ENCODE measurements at regions not wholly inside any gene's neighbourhood (a gene's known extent, or its start where the extent isn't known, plus 50 kb on each side); places are given as distances from the start of the nearest gene placed in this dataset.

DNA sequence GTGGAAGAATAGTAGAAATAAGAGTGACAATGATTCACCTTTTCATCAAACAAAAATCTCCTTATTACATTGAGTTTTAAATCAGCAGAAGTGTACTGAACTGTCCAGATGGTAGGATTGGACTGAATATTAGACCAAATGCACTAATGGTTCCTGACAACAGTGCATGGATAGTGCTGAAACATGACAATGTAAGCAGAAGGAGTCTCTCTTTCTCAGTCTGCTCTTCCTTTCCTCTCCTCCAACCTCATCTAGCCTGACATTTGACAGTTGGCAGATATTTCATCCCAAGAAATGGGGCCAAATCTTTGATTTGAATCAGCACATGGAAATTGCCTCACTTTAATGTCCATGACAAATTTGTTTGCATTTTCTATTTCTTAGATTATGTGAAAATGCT, 225.1 kb upstream of the PLSCR5 start:
- no peak for DNase-seq

GRCh38 chr3:146827836-146828235, 222.7 kb upstream of the PLSCR5 start:
- DNase-seq: no peak

DNA sequence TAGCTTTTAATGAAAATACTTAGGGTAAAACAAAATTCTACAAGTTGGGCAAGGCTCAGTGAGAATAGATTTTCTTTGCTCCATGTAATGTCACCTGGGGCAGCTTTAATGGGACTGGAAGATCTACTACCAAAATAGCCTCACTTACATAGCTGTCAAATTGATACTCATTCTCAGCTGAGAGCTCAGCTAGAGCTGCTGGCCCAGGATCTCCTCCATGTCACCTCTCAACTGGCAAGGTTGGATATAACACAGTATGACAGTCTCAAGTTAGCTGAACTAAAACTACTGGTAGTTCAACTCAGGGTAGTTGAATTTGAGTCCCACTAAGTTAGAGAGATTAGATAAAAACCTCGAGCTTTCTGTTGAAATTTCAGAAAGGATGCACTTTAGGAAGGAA, 218.5 kb upstream of the PLSCR5 start:
- no peak for DNase-seq

- DNase-seq: no peak
These were observed 213.7 kb upstream of the PLSCR5 start for GRCh38 chr3:146818866-146819265.

DNA sequence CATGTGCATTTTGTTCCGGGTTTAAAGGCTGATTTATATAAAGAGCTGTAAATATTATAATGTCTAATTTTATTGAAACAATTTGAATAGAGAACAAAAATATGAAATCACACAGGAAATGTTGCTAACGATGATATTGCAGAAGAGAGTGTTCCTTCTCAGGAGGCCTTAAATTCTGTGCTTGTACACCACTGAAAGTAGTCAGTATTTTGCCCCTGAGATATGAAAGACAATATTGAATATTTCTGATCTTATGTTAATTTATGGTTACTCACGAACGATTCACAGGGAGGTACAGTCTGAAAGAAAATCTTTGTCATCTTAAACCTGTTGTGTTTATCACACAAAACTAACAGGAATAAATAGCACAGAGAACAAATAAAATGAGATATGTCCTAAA, 213.2 kb upstream of the PLSCR5 start:
- no peak for DNase-seq

- peak in 1 of 2 experiments; percentile 19 for DNase-seq
These were observed 212.6 kb upstream of the PLSCR5 start for GRCh38 chr3:146817704-146818103.

- DNase-seq: no peak
These were observed 209.6 kb upstream of the PLSCR5 start for GRCh38 chr3:146814601-146815315.

GRCh38 chr3:146813496-146813895, 208.3 kb upstream of the PLSCR5 start:
- no peak for DNase-seq

- no peak for DNase-seq
These were observed 198.6 kb upstream of the PLSCR5 start for GRCh38 chr3:146803745-146804144.

DNA sequence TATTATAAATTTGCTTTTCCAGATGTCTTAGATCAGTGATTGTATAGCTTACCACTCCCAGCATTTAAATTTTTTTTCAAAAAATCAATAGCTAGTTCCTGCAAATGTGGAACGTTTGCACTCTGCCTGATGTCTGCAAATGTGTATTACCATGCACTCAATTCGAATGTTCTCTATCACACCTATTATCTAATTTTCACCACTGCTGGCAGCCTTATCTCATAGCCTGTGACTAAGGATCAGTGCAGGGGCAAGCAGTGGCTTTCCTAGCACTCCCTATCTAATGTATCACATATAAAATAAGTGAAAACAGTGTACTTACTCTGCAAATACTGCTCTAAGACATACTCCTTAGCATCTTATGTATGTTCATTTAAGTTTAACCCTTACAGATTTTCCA, 196.3 kb upstream of the PLSCR5 start:
- no peak for DNase-seq

DNA sequence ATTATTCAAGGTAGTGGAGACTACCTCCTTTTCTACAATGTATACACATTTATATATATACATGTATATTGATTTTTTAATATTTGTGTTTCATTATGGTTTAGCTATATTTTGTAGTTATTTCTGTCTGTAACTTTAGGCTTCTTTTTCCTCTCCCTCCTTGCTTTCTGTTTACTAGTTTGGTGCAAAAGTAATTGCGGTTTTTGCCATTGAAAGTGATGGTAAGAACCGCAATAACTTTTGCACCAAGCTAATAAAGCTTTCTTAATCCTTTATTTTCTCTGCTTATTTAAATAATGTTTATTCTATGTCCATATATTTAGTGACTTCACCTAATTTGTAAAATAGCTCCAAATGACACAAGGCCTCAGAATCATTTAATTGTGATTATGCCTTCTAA, 195.3 kb upstream of the PLSCR5 start:
- no peak for DNase-seq

GRCh38 chr3:146796078-146796477, 190.9 kb upstream of the PLSCR5 start:
- DNase-seq: no peak

- no peak for DNase-seq
These were observed 178.3 kb upstream of the PLSCR5 start for GRCh38 chr3:146783446-146783845.

DNA sequence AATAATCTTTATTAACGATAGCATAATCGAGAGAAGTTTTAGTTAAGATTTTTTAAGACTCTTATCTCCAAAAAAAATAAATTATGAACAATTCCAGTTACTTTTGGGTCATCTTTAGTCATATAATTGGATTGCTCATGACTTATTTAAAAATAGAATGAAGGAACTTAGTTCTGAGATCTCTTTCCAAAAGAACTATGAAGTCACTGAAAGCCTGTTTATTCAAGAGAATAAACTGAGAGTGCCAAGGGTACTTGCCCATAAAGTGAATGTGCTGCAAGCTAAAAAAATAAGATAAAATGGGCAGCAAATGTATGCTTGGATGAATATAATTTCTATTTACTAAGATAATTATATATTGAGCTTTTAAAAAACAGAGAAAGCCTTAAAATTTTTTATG, 176.5 kb upstream of the PLSCR5 start:
- DNase-seq: no peak

DNA sequence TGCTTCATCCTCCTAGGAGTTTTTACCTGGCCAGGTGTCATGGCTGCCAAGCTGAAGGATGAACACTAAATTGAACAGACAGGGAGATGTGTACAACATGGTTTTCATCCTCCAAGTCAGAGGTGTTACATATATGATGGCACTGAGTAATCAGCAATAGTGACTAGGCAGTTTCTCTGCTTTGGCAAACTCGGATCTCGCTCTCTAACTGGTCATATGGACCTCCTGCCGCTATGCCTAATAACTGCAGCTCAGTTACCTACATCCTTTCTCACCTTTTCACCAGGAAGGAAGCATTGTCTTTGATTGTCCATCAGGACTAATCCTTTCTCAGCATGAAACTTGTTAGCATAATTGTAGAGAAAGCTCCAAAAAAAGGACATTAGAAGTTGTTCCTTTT, 175.9 kb upstream of the PLSCR5 start:
- DNase-seq: no peak

- no peak for DNase-seq
These were observed 175.1 kb upstream of the PLSCR5 start for GRCh38 chr3:146780251-146780650.

- no peak for DNase-seq
These were observed 172.8 kb upstream of the PLSCR5 start for GRCh38 chr3:146777941-146778340.

- no peak for DNase-seq
These were observed 167.1 kb upstream of the PLSCR5 start for GRCh38 chr3:146772211-146772743.

- DNase-seq: no peak
These were observed 165.7 kb upstream of the PLSCR5 start for GRCh38 chr3:146770881-146771280.

GRCh38 chr3:146770301-146770700, 165.2 kb upstream of the PLSCR5 start:
- DNase-seq: no peak

DNA sequence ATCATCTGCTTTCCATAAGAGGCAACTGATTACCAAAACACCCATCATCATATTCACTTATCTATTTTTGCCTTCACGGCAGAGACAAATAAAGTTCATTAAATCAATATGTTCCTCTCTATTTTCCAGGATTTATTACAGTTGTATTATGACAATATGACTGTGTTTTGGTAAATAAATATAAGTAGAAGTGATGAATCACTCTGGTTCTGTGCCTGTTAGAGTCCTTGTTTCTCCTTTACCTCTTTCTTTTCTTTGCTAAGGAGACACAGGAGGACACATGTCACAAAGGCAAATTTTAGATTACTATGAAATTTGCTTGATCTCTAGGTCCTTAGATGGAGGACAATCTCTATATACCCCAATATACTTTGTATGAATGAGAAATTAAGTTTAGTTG, 152.6 kb upstream of the PLSCR5 start:
- no peak for DNase-seq

DNA sequence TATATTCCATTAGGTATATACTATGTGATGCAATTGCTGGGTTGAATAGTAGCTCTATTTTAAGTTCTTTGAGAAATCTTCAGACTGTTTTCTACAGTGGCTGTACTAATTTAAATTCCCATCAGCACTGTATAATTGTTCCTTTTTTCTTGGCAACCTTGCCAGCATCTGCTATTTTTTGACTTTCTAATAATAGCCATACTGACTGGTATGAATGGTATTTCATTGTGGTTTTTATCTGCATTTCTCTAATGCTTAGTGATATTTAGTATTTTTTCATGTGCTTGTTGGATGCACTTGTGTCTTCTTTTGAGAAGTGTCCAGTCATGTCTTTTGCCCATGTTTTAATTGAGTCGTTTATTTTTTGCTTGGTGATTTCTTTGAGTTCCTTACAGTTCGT, 145.1 kb upstream of the PLSCR5 start:
- no peak for DNase-seq

- no peak for DNase-seq
These were observed 142.8 kb upstream of the PLSCR5 start for GRCh38 chr3:146747928-146748327.

DNA sequence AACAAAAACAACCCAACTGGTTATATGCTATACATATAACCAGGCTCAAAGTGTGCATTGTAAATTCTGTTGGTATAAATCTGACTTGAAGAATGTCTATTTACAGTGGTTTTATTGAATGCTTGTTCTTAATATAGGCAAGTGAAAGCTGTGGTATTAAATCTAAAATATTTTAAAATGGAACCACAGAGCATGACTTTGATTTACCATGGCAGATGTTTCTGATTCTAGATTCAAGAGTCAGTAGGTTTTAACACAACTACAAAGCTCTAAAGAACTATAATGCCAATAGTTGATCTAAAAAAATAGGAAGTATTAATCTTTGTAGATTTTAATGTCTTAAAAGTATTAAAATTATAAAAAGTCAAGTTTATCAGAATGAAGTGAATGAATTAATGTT, 141.9 kb upstream of the PLSCR5 start:
- DNase-seq: no peak

GRCh38 chr3:146746190-146746589, 141.0 kb upstream of the PLSCR5 start:
- no peak for DNase-seq

Measured in AML-193 (cell line).